ENCODE measurements at regions not wholly inside any gene's neighbourhood (a gene's known extent, or its start where the extent isn't known, plus 50 kb on each side); places are given as distances from the start of the nearest gene placed in this dataset.
A peak's percentile ranks its signal among the peaks of the same experiment; 100 is the strongest.
"Not testable (repeated sequence)": the region's sequence is repeated elsewhere in the genome, so short reads cannot be mapped to it uniquely, and the experiment has no call there.

DNA sequence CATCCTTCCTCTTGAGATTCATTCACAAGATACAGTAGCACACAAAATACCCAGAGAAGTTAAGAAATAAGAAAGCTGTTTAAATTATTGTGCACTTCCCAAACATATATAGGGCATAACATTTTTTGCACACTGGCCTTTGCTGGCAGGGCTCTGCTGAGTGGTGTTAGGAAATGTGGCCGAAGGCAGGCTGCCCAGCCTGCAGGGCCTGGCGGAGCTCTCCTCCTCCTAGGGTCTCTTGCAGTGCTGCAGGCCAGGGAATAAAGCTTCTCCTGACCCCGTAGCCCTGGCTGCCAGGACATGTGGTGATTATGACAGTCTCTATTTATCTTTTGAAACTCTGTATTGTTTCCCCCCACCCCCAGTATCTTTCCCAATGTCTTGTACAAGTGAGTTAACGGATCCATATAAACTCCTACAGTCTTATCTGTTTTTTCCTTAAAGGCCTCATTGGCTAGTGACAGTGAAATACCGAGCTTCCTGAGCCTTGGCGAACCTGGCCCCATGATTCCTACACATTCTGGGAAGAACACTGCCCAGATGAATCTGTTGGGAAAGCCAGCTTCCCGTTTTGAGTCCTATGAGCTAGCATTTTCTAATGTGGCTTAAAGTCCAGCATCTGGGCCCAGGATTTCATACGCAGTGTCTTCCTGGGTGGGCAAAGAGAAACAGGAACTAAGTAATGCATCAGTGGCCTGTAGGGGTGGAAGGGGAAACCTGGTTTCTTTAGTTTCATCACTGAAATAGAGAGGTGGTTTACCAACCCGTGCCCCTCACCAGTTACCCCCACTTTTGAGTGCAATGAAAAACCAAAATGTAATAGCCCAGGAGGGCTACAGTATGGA, 310.3 kb downstream of the BCL2L11 start:
- peak; percentile 57 for ATAC-seq
- DNase-seq; intact Hi-C loops (cut with micrococcal nuclease): not testable (repeated sequence)

DNA sequence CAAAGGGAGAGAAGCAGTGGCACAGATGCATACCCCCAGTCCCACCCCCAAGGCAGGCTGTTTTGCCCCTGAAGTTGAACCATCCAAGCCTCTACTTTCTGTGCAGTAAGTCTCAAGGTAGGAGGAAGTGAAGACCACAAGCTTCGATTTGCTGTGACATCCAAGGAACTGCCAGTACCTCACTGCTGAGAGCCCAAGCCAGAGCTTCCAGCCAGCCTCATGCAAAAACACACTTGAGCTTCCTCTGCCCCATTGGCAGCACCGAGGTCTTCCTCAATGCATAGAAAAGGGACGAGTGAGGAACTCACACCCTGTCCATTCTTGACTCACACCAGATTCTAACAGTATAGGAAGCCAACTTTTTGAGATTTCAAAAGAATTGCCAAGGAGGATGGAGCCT, 311.7 kb downstream of the BCL2L11 start:
- ATAC-seq; DNase-seq; intact Hi-C loops (cut with micrococcal nuclease): not testable (repeated sequence)

DNA sequence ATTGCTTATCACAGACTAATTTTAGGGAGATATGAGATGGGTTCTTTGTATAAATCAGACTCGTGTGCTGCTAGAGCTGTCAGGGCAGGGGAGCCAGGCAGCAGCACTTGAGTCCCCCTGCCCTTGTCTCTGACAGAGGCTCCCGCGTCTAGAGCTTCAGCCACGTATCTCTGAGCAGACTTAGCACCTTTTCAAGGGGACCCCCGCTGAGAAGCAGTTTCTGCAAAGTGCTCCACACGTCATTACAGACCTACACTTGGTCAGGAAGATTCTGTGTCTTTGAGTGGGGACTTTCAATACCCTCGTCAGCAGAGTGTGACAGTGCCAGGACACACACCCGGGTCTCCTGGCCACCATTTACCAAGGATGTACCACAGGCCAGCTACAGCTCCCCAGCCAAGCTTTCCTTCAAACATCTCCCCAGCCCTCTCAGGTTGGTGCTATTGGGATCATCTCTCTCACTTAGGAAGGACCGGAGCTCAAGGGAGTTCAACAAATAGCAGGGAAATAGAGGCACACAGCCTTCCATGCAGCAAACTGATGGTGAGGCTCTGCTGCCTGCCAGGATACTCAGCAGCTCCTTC, 312.3 kb downstream of the BCL2L11 start:
- DNase-seq; ATAC-seq; intact Hi-C loops (cut with micrococcal nuclease): not testable (repeated sequence)

DNA sequence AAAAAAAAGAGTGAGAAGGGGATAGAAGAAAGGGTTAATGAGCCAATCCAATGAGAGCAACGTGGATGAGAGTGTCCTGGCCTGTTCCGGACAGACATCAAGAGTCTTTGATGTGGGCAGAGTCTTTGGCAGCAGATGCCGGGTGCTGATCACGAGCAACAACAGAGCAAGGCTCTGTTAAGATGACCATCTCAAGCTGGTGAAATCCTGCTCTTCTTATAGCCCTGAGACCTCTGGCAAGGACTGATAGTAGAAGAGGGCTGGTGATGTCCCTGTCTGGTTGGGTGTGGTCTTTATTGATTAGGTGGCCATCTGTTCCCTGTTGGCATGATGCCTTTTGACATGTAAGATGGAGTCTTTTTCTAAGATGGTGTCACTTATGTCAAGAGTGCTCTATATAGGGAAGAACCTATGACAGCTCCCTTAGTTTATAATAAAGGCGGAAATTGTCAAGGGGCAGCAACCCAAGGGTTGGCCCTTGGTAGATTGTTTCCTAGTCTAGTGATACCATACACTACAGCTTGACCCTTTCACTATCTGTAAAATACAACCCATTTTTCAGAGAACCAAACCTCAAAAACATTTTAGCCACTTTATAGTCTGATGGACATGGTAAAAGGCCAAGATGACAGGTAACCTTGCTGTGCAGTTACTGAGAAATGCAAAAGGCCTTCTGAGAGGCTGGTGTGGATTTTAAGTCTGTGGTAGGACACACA, 313.3 kb downstream of the BCL2L11 start:
- ATAC-seq; DNase-seq; intact Hi-C loops (cut with micrococcal nuclease): not testable (repeated sequence)

DNA sequence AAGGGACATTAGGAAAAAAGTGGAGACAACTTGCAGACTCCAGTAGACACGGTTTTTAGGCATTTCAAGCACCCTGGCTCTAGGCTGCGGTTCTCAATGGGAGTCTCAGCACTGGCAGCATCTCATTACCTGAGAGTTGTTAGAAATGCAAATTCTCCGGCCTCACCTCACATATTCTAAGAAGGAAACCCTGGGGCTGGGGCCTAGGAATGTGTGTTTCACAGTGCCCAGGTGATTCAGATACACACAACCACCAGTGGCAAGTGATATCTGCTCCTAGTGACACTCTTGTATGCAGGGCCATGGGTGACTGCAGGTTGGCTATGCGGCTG, 313.9 kb downstream of the BCL2L11 start:
- DNase-seq; intact Hi-C loops (cut with micrococcal nuclease); ATAC-seq: not testable (repeated sequence)

DNA sequence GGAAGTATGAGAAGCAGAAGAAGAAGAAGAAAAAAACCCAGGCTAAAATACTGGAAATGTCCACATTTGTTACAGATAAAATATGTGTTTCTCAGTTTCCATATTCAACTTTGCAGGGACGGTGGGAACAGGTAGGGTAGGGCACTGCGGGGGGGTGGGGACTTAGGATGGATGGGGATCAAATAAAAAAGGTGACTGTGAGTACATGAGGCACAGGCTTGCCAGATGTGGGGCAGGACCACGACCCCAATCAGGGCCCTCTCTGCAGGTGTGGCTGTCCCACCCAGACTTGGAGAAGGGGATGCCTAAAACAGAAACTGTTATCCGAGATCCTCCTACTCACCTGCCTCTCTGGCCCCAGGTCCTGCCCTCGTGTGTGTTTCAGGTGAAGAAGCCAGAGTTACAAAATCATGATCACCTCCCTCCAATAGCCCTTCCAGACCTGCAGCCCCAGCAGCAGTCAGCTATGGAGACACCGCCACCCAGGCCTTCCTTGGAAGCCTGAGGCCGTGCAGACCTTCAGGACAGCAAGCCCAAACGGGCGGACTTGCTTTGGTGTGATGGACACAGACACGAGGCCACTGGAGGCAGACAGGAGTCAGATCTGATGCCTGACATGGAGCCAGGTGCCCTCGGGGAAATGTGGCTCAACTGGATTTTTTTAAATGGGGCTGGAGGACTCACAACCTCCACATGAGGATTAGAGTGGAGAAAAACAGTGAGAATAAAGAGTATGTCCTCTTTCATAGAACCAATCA, 315.0 kb downstream of the BCL2L11 start:
- DNase-seq; intact Hi-C loops (cut with micrococcal nuclease); ATAC-seq: not testable (repeated sequence)

DNA sequence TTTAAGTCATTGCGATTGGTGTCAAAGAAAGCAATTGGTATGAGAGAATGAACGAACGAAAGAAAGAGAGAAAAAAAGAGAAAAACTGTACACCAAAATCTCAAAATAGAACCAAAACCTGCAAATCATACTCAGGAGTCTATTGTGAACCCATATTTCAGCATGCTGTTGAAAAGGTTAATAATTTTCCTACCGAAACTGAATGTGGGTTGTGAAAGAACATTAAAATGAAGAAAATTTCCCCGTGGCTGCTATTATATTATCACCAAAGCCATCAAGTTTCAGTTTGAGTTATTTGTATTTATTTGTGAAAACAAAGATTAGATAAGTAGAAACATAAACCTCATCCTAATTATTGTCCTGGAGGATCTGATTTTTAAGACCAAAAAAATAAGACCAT, 315.7 kb downstream of the BCL2L11 start:
- DNase-seq; ATAC-seq; intact Hi-C loops (cut with micrococcal nuclease): not testable (repeated sequence)

DNA sequence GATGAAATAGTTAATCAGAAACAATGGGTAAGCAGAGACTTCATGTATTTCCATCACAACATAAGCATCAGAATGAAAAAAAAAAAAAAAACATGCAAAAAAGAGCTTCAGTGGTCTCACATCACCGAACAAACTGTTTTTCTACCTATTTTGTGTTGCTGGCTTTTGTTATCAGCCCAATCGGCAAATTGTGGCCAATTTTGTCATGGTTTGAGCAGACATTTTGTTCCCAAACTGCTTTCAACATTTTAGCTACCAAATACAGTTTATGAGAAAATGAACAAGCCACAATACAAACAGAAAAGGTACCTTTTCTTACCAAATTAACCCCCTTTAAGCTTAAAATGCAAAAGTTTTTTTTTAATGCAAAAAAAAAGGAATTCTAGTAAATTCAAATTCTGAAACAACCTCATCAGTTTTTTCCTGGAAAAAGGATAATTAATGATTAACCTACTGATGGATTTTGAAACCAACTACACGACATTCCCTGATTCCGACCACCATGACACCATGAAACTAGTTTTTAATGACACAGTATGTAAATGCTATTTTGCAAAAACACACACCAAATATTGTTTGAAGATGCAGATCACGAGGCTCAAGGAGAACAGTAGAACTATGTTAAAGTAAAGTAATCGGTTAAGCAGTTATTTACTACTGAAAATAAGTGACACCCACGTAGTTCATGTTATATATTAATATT, 316.7 kb downstream of the BCL2L11 start:
- DNase-seq; ATAC-seq; intact Hi-C loops (cut with micrococcal nuclease): not testable (repeated sequence)

DNA sequence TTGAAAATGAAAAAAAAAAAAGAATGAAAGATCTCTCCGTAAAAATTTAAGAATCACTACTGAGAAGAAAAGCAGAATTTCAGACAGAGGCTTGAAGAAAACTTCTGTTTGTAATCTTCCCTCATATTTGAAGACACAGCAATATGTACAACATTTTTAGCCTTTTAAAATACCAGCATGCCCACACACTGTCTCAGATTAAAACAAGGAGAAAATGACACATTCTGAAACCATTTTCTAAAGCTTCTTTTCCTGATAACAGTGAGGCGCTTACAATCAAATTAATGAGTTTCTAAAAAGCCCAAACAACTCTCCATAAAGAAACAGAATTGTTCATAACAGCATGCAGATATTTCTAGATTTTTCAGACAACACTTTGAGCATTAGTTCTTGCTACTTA, 317.4 kb downstream of the BCL2L11 start:
- ATAC-seq; intact Hi-C loops (cut with micrococcal nuclease); DNase-seq: not testable (repeated sequence)

DNA sequence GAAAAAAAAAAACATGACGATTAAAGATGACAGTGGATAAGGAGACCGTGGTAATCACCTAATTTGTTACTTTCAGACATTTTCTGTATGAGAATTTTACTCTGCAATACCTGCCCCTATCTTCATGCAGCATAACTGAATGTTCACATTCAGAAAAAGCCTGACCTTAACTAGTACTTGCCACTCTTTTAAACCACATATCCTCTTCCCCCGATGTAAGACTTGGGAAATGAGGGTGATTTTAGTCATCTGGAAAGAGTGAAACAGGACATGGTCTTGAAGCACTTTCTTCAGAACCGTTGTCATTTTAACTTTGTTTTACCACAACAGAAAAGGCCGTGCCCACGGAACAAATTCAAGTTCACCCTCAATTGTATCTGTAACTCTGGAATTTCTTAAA, 318.5 kb downstream of the BCL2L11 start:
- intact Hi-C loops (cut with micrococcal nuclease); ATAC-seq: not testable (repeated sequence)

DNA sequence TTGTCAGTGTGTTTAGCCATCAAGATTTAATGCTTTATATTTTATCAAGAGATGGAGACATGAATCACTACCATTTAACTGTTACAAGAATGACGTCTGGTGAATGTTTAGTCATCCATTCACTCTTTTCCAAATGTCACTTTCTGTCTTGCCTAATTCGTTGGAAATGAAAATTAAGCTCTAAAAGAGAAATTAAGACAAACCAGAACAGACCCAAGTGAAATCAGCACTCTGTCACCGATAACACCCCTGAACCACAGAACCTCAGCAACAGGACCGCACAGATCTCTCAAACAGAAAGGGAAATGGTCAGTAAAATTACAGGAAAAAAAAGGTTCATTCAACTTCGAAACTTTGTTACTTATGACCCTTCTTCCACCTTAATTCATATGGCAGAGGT, 320.9 kb downstream of the BCL2L11 start:
- intact Hi-C loops (cut with micrococcal nuclease); ATAC-seq; DNase-seq: not testable (repeated sequence)

More for the DNA sequence above, 318.5 kb downstream of the BCL2L11 start:
- DNase-seq = not testable (repeated sequence)

DNA sequence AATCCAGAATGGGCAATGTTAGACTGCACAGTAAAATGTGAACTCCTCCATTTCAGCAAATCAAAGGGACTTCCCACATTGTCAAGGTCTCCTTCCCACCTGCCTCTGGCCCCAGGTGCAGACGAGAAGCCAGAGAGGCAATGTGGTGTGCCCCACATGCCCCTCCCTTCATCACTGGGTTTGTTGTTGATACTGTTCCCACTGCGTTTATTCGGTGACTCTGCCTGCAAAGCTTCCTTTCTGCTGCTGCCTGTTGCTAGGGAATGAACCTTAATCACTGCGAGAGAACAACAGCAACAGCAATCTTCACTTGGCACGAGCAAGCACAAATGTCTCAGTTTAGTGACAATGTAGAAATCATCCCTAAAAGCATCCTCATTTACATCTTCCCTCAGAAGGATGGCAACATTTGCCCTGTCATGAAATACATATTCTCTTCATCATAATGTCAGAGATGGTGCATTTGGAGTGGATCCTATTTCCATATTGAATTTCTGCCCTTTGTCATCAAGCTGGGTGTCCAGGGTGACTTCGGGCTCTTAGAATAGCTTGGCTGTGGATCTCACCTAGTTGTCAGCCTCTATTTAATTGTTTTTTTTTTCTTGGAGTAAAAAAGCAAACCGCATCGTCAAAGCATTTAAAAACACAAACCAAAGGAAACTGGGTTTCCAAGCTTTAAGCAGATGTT, 322.2 kb downstream of the BCL2L11 start:
- peak; percentile 75 for ATAC-seq
- DNase-seq; intact Hi-C loops (cut with micrococcal nuclease): not testable (repeated sequence)

DNA sequence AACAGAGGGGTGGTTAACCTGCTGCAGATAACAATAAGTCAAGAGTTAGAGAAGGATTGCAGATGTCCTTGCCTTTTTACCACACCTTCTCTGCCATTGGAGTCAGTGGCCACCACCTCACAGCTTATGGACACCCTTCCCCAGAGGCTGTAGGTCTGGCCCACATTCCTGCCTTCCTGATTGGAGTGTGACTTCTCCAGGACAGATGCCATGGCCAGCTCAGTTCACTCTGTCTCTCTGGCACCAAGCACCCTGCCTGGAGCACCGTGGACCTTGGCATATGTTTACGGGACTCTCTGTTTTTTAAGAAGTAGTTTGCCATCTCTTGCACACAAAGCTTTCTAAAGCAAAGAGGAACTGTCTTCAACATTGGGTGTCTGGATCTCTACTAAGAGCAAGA, 323.8 kb downstream of the BCL2L11 start:
- DNase-seq; intact Hi-C loops (cut with micrococcal nuclease): not testable (repeated sequence)
- ATAC-seq = peak; percentile 60

DNA sequence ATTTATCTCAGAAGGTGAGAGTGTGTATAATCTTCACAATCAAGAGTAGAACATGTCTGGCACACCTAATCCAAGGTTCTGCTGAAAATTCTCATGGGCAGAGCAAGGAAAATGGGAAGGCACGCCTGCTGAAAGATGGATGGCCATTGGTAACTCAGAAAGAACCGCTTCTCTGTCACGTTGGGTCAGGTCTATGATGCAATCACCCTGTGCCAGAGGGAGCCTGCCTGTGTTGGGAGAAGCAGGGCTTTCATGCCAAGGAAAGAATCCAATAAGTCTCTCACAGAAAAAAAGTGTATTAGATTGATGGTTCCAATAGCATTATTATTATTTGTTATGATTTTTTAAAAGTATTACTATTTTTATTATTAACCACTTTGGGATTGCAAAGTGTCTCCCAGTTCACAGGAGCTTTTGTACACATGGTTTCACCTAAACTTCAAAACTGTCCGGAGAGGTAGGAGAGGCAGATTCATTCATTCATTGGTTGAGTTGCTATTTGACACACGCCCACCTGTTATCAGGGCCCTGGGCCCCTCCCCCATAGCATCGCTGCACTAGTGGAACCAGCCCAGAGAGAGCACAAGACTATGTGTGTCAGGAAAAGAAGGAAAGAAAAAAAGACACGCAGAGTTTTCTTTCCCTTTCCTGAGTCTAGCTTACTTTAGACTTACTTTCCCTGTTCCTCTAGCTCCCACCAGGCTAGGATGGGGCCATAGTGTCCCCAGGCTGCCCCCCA, 324.6 kb downstream of the BCL2L11 start:
- DNase-seq; intact Hi-C loops (cut with micrococcal nuclease): not testable (repeated sequence)
- peak; percentile 20 for ATAC-seq

DNA sequence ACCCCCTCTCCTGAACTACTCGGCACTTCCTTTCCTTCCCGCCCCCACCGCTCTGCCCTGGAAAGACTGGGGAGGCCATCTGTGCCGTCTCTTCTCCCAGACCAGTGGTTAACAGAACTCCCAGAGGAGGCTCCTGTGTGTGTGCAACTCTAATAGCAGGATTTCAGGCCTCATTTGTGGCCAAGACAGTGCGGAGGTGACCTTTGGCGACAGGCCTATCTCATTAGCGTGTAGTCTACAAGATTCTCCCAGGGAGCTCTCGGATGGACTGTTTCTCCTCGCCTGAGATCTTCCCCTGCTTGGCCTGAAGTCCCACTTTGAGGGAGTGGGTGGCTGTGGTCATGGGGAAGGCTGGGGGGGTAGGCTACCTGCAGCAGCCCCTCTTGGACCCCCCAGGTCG, 325.2 kb downstream of the BCL2L11 start:
- ATAC-seq = peak; percentile 31
- DNase-seq; intact Hi-C loops (cut with micrococcal nuclease): not testable (repeated sequence)

DNA sequence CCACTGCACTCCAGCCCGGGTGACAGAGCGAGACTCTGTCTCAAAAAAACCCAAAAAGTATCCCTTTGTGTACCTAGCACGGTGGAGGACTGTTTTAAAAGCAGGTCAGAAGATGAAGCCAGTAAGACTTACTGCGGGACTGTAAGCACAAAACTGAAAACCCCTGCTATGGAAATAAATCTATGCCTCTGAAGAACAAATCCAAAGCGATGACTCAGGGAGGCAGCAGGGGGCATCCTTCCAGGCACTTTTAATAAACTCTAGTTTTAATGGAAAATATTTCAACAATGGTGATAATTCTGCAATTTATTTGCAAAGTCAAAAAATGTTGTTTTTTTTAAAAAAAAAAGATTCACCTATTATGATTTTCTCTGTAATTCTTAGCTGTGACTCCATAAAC, 326.8 kb downstream of the BCL2L11 start:
- intact Hi-C loops (cut with micrococcal nuclease); ATAC-seq; DNase-seq: not testable (repeated sequence)

DNA sequence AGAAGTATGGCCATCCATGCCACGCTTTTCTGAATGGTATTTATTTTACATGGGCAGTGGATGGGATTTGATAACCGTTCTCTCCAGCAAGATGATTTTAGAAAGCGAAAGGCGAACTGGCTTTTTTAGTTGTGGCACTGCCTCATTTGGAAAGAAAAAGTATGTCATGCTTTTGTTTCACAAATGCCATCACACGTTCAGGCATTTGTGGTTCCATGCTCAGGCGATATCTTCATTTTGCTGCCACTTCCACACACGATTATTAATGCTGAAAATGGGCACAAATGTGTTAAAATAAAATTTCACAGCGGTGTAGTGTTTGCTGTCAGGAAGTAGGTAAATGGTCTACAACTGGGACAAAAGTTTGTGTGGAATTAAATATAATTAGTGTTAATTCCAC, 328.1 kb downstream of the BCL2L11 start:
- intact Hi-C loops (cut with micrococcal nuclease); DNase-seq; ATAC-seq: not testable (repeated sequence)

All from left ventricle myocardium superior (tissue), 1 donor.